Caco-2 (cell line): ENCODE measurements at regions not wholly inside any gene's neighbourhood (a gene's known extent, or its start where the extent isn't known, plus 50 kb on each side); places are given as distances from the start of the nearest gene placed in this dataset.
A peak's percentile ranks its signal among the peaks of the same experiment; 100 is the strongest.

Experiments used
- BruUV-seq: library from RNA; stranded (reverse); fragments of 400-500 nt; replicated peaks from 2 replicates; lab custom pipeline; 2021; lab: Mats Ljungman, UMichigan
- CTCF ChIA-PET: fragments of 300-600 bp; sonication (Branson Sonifier 250); formaldehyde crosslinking; loops from one replicate; lab custom pipeline; 2022; ENCODE audit warnings: antibody characterized with exemption; lab: Charles Lee
- POLR2A ChIA-PET: fragments of 300-600 bp; sonication (Branson Sonifier 250); formaldehyde crosslinking; loops from one replicate; lab custom pipeline; 2022; ENCODE audit warnings: antibody characterized with exemption; lab: Charles Lee
- DNase-seq, 2 experiments: peaks; one replicate each; pipeline versions ENCODE4 v3.0.0 to v3.0.0-alpha.2; 2020 to 2022
- H3K27me3 ChIP-seq: replicated peaks from 2 replicates; pipeline ENCODE4 v1.6.0; 2011; ENCODE audit warnings: low read length; ENCODE audit not compliant: control insufficient read depth, insufficient read depth
- H3K36me3 ChIP-seq: 2 replicates; pipeline ENCODE4 v1.5.1; 2011; ENCODE audit warnings: low read length; ENCODE audit not compliant: control insufficient read depth, insufficient read depth
- H3K4me1 ChIP-seq: fragments of 250-450 bp; sonication (Bioruptor Pico); 2 replicates; pipeline ENCODE4 v1.5.1; 2020; ENCODE audit warnings: mild to moderate bottlenecking
- H3K4me3 ChIP-seq: 2 replicates; pipeline ENCODE4 v1.5.1; 2011; ENCODE audit warnings: low read depth, mild to moderate bottlenecking, control low read depth, low read length
- H3K9me3 ChIP-seq: fragments of 250-450 bp; sonication (Bioruptor Pico); 2 replicates; pipeline ENCODE4 v1.5.1; 2020; ENCODE audit warnings: mild to moderate bottlenecking, moderate library complexity
- H3K27ac Mint-ChIP-seq: one replicate; pipeline ENCODE4 v1.8.0; 2022; ENCODE audit warnings: mixed read lengths; ENCODE audit not compliant: unreplicated experiment
- H3K27me3 Mint-ChIP-seq: one replicate; pipeline ENCODE4 v1.8.0; 2022; ENCODE audit warnings: mixed read lengths; ENCODE audit not compliant: insufficient read depth, unreplicated experiment
- H3K36me3 Mint-ChIP-seq: one replicate; pipeline ENCODE4 v1.8.0; 2022; ENCODE audit warnings: mild to moderate bottlenecking, mixed read lengths; ENCODE audit not compliant: insufficient read depth, unreplicated experiment
- H3K4me1 Mint-ChIP-seq: one replicate; pipeline ENCODE4 v1.8.0; 2022; ENCODE audit warnings: low read depth, mixed read lengths; ENCODE audit not compliant: unreplicated experiment
- H3K4me3 Mint-ChIP-seq: one replicate; pipeline ENCODE4 v1.8.0; 2022; ENCODE audit warnings: mild to moderate bottlenecking, moderate library complexity, mixed read lengths; ENCODE audit not compliant: unreplicated experiment
- H3K9me3 Mint-ChIP-seq: one replicate; pipeline ENCODE4 v1.8.0; 2022; ENCODE audit warnings: mixed read lengths; ENCODE audit not compliant: unreplicated experiment
- CTCF ChIP-seq, 2 experiments: fragments of 200-600 bp in 1 of 2; IDR thresholded peaks; 1 replicate in 1 of 2; 2 replicates in 1 of 2; pipeline versions ENCODE4 v1.5.1 to v1.8.0; 2011 to 2022; ENCODE audit warnings: antibody characterized with exemption in 1 of 2, control low read depth in 1 of 2, inconsistent platforms in 1 of 2, low read depth in 1 of 2, low read length in 1 of 2, mild to moderate bottlenecking in 1 of 2, moderate library complexity in 1 of 2; ENCODE audit not compliant: insufficient read depth in 1 of 2, severe bottlenecking in 1 of 2, unreplicated experiment in 1 of 2
- intact Hi-C: fragments of 100-400 bp; cut with micrococcal nuclease; formaldehyde crosslinking; loops from one replicate; pipeline ENCODE4 v1.10.0; 2022; ENCODE audit not compliant: unreplicated experiment

- ChIA-PET POLR2A (no interaction called here), CTCF (no interaction called here)
- Mint-ChIP-seq H3K4me3 (no peak overlapping the region), H3K9me3 (no peaks in the 10 kb centered on the region), H3K27ac (no peak overlapping the region), H3K36me3 (no peaks in the 10 kb centered on the region), H3K4me1 (no peaks in the 10 kb centered on the region), H3K27me3 (peaks cover 6% of the 10 kb centered on the region)
- Histone ChIP-seq H3K4me3 (no peak overlapping the region), H3K36me3 (no peaks in the 10 kb centered on the region), H3K9me3 (no peaks in the 10 kb centered on the region), H3K4me1 (no peaks in the 10 kb centered on the region), H3K27me3 (0 out of 2 replicates have a peak, but pooled peaks cover 2% of the 10 kb centered on the region)
- BruUV-seq = no TSS peak
- TF ChIP-seq CTCF (IDR thresholded peaks at IDR 0.05; ENCODE audit: insufficient read depth in 1 of 2, low read depth in 1 of 2, low read length in 1 of 2, severe bottlenecking in 1 of 2, unreplicated experiment in 1 of 2) = no peak
- intact Hi-C loops = no loop called here
- DNase-seq = peak in 1 of 2 experiments; percentile 12
These were observed 152.6 kb upstream of the B3GAT1 start for GRCh38 chr11:134564472-134565200.

GRCh38 chr11:134562941-134563471 is 151.0 kb upstream of the B3GAT1 start:
- Mint-ChIP-seq H3K4me1 (no peaks in the 10 kb centered on the region), H3K27ac (no peak overlapping the region), H3K4me3 (no peak overlapping the region), H3K9me3 (no peaks in the 10 kb centered on the region), H3K27me3 (no peaks in the 10 kb centered on the region), H3K36me3 (no peaks in the 10 kb centered on the region)
- H3K4me3 ChIP-seq = no peak overlapping the region
- no peaks in the 10 kb centered on the region for H3K36me3 ChIP-seq
- DNase-seq = peak in 1 of 2 experiments; percentile 36
- ChIA-PET POLR2A (no interaction called here), CTCF (interaction anchor here (0.6 kb wide), 1 partner anchor 377 kb away, joined by 3 read pairs; no protein-coding TSS in a partner anchor)
- no peak for TF ChIP-seq CTCF (IDR thresholded peaks at IDR 0.05; ENCODE audit: insufficient read depth in 1 of 2, low read depth in 1 of 2, low read length in 1 of 2, severe bottlenecking in 1 of 2, unreplicated experiment in 1 of 2)
- H3K9me3 ChIP-seq = no peaks in the 10 kb centered on the region
- no TSS peak for BruUV-seq
- intact Hi-C loops = no loop called here
- no peaks in the 10 kb centered on the region for H3K4me1 ChIP-seq
- no peaks in the 10 kb centered on the region for H3K27me3 ChIP-seq

- POLR2A ChIA-PET = no interaction called here
- DNase-seq = peak in 1 of 2 experiments; percentile 25
- Histone ChIP-seq H3K27me3 (no peaks in the 10 kb centered on the region), H3K36me3 (no peaks in the 10 kb centered on the region), H3K9me3 (no peaks in the 10 kb centered on the region), H3K4me3 (no peak overlapping the region), H3K4me1 (no peaks in the 10 kb centered on the region)
- intact Hi-C loops = no loop called here
- no peak overlapping the region for H3K27ac Mint-ChIP-seq
- TF ChIP-seq CTCF (IDR thresholded peaks at IDR 0.05; ENCODE audit: insufficient read depth in 1 of 2, low read depth in 1 of 2, low read length in 1 of 2, severe bottlenecking in 1 of 2, unreplicated experiment in 1 of 2) = no peak
- no peaks in the 10 kb centered on the region for H3K4me1 Mint-ChIP-seq
- CTCF ChIA-PET = no interaction called here
- no TSS peak for BruUV-seq
- H3K4me3 Mint-ChIP-seq = no peak overlapping the region
- no peaks in the 10 kb centered on the region for H3K36me3 Mint-ChIP-seq
- no peaks in the 10 kb centered on the region for H3K27me3 Mint-ChIP-seq
- no peaks in the 10 kb centered on the region for H3K9me3 Mint-ChIP-seq
These were observed 150.2 kb upstream of the B3GAT1 start for GRCh38 chr11:134562196-134562595.
